ENCODE measurements at regions not wholly inside any gene's neighbourhood (a gene's known extent, or its start where the extent isn't known, plus 50 kb on each side); places are given as distances from the start of the nearest gene placed in this dataset. TPM values are rescaled to one million over a fixed set of nuclear protein-coding genes. Genes with fewer than 3 reads are reported as not detected.

GRCh38 chr2:12666445-12666844, 50.3 kb upstream of the TRIB2 start:
- H3K9me3 ChIP-seq (ENCODE audit: control insufficient read depth, low read length): peaks cover 18% of the 10 kb centered on the region
- TF ChIP-seq, protein P1, sequence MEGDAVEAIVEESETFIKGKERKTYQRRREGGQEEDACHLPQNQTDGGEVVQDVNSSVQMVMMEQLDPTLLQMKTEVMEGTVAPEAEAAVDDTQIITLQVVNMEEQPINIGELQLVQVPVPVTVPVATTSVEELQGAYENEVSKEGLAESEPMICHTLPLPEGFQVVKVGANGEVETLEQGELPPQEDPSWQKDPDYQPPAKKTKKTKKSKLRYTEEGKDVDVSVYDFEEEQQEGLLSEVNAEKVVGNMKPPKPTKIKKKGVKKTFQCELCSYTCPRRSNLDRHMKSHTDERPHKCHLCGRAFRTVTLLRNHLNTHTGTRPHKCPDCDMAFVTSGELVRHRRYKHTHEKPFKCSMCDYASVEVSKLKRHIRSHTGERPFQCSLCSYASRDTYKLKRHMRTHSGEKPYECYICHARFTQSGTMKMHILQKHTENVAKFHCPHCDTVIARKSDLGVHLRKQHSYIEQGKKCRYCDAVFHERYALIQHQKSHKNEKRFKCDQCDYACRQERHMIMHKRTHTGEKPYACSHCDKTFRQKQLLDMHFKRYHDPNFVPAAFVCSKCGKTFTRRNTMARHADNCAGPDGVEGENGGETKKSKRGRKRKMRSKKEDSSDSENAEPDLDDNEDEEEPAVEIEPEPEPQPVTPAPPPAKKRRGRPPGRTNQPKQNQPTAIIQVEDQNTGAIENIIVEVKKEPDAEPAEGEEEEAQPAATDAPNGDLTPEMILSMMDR (conservative IDR thresholded peaks at IDR 0.05): no peak
- no peak overlapping the region for H3K4me3 Mint-ChIP-seq
- H3K27me3 ChIP-seq (ENCODE audit: control insufficient read depth, insufficient read depth, low read length, poor library complexity, severe bottlenecking): peaks cover 5% of the 10 kb centered on the region
- H3K4me1 ChIP-seq (ENCODE audit: control insufficient read depth, insufficient read depth, low read length): no peaks in the 10 kb centered on the region
- H3K27me3 Mint-ChIP-seq (ENCODE audit: insufficient read depth): no peaks in the 10 kb centered on the region
- no peak for DNase-seq
- no peaks in the 10 kb centered on the region for H3K4me1 Mint-ChIP-seq
- H3K9me3 Mint-ChIP-seq: peaks cover 9% of the 10 kb centered on the region
- no peaks in the 10 kb centered on the region for H3K36me3 ChIP-seq (ENCODE audit: control insufficient read depth, insufficient read depth, low read length)
- H3K4me3 ChIP-seq (ENCODE audit: low read length): no peak overlapping the region
- H3K27ac ChIP-seq (ENCODE audit: low read depth, low read length): no peak overlapping the region
- H3K36me3 Mint-ChIP-seq (ENCODE audit: low read depth): no peaks in the 10 kb centered on the region
- H3K27ac Mint-ChIP-seq: no peak overlapping the region
- no peak overlapping the region for H3K9ac ChIP-seq (ENCODE audit: extremely low read depth, low read length, poor library complexity, severe bottlenecking)

Small RNAs in the stretch of these regions (microRNA-seq; reads per million reads assigned to microRNA genes)
- not detected for gene MIR3681 (ENCODE audit: borderline microRNAs expressed)

Measured in endodermal cell (in vitro differentiated cells).